Stomach (tissue), 4 donors: ENCODE measurements at regions not wholly inside any gene's neighbourhood (a gene's known extent, or its start where the extent isn't known, plus 50 kb on each side); places are given as distances from the start of the nearest gene placed in this dataset.

Experiments used
- POLR2A ChIP-seq, 4 donors: fragments of 450-650 bp; IDR thresholded peaks; one replicate each; pipeline ENCODE4 v1.6.1; 2016; ENCODE audit warnings: antibody characterized with exemption in 4 of 4, control low read depth in 2 of 4, mild to moderate bottlenecking in 1 of 4, moderate library complexity in 1 of 4
- POLR2AphosphoS5 ChIP-seq, 3 donors: sonication (generic); formaldehyde crosslinking; IDR thresholded peaks; one replicate each; pipeline ENCODE4 v1.6.1; 2016; ENCODE audit warnings: antibody characterized with exemption in 3 of 3
- TF ChIP-seq, protein P1 (sequence below), 7 experiments: fragments of 450-650 bp in 4 of 7; fragments of 200-600 bp in 3 of 7; sonication (generic) in 3 of 7; IDR thresholded peaks; one replicate each; pipeline ENCODE4 v1.5.1; 2016 to 2019; ENCODE audit warnings: antibody characterized with exemption in 7 of 7, control low read depth in 2 of 7, mild to moderate bottlenecking in 1 of 7

DNA sequence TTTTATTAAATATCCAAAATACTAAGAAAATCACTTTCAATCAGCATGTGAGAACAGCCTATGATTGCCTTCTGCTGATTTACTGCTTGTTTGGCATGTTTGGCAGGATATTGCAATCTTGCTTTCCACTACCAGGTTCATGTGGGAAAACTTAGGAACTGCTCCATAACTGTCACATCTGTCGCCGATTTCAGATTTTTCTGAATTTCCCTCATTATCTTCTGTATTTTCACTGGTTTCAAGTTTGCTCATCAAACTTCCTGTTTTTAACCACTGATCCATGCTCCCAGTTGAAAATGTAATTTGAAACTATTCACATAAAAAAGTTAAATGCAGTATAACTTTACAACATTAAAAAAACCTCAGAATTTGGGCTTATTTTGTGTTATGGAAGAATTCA lies 93.0 kb downstream of the NFKBIZ start:
- TF ChIP-seq, protein P1, sequence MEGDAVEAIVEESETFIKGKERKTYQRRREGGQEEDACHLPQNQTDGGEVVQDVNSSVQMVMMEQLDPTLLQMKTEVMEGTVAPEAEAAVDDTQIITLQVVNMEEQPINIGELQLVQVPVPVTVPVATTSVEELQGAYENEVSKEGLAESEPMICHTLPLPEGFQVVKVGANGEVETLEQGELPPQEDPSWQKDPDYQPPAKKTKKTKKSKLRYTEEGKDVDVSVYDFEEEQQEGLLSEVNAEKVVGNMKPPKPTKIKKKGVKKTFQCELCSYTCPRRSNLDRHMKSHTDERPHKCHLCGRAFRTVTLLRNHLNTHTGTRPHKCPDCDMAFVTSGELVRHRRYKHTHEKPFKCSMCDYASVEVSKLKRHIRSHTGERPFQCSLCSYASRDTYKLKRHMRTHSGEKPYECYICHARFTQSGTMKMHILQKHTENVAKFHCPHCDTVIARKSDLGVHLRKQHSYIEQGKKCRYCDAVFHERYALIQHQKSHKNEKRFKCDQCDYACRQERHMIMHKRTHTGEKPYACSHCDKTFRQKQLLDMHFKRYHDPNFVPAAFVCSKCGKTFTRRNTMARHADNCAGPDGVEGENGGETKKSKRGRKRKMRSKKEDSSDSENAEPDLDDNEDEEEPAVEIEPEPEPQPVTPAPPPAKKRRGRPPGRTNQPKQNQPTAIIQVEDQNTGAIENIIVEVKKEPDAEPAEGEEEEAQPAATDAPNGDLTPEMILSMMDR (IDR thresholded peaks at IDR 0.05), result no peak
- TF ChIP-seq POLR2AphosphoS5 (IDR thresholded peaks at IDR 0.05) (no peak), POLR2A (IDR thresholded peaks at IDR 0.05) (no peak)
